AG10803 (cell line): ENCODE measurements at regions not wholly inside any gene's neighbourhood (a gene's known extent, or its start where the extent isn't known, plus 50 kb on each side); places are given as distances from the start of the nearest gene placed in this dataset.

ENCODE experiments used
- DNase-seq: peaks from one replicate; pipeline ENCODE4 v3.0.0; 2010; ENCODE audit warnings: low read depth
- H3K4me3 ChIP-seq: 2 replicates; pipeline ENCODE4 v1.5.1; 2011; ENCODE audit warnings: mild to moderate bottlenecking, low read length, control low read depth
- CTCF ChIP-seq: conservative IDR thresholded peaks from 2 replicates; pipeline ENCODE4 v1.5.1; 2011; ENCODE audit warnings: mild to moderate bottlenecking, low read length, control low read depth, inconsistent platforms

GRCh38 chrX:137982472-137983172 lies 416.7 kb downstream of the ZIC3 start:
- no peak overlapping the region for H3K4me3 ChIP-seq

GRCh38 chrX:137988470-137988869 lies 422.5 kb downstream of the ZIC3 start:
- no peak for TF ChIP-seq CTCF
- H3K4me3 ChIP-seq, result no peak overlapping the region
- no peak for DNase-seq

More at GRCh38 chrX:137982472-137983172, 416.7 kb downstream of the ZIC3 start:
- no peak for TF ChIP-seq CTCF
- no peak for DNase-seq

GRCh38 chrX:137998619-137999018 lies 432.7 kb downstream of the ZIC3 start:
- no peak for DNase-seq
- TF ChIP-seq CTCF, result no peak
- H3K4me3 ChIP-seq, result no peak overlapping the region

GRCh38 chrX:137999071-137999470 lies 433.1 kb downstream of the ZIC3 start:
- DNase-seq, result no peak
- H3K4me3 ChIP-seq, result no peak overlapping the region
- no peak for TF ChIP-seq CTCF

- no peak for DNase-seq
- TF ChIP-seq CTCF, result no peak
Measured at GRCh38 chrX:137999552-137999951, 433.6 kb downstream of the ZIC3 start.

GRCh38 chrX:138001226-138001625 lies 435.3 kb downstream of the ZIC3 start:
- no peak for TF ChIP-seq CTCF
- H3K4me3 ChIP-seq, result no peak overlapping the region
- no peak for DNase-seq

More at GRCh38 chrX:137999552-137999951, 433.6 kb downstream of the ZIC3 start:
- H3K4me3 ChIP-seq, result no peak overlapping the region

GRCh38 chrX:138006180-138006579 lies 440.3 kb downstream of the ZIC3 start:
- TF ChIP-seq CTCF, result no peak
- DNase-seq, result no peak
- no peak overlapping the region for H3K4me3 ChIP-seq
